ENCODE measurements at regions not wholly inside any gene's neighbourhood (a gene's known extent, or its start where the extent isn't known, plus 50 kb on each side); places are given as distances from the start of the nearest gene placed in this dataset.

- ATAC-seq: no peak
- no peak overlapping the region for H3K27ac ChIP-seq (ENCODE audit: extremely low read length, insufficient read depth, low read length)
- H2AFZ ChIP-seq (ENCODE audit: low read length): no peak overlapping the region
- no peaks in the 10 kb centered on the region for H3K27me3 ChIP-seq (ENCODE audit: control insufficient read depth in 1 of 2, insufficient read depth in 2 of 2, low read length in 2 of 2)
- no peak overlapping the region for H3K4me2 ChIP-seq (ENCODE audit: low read depth, low read length)
- no peaks in the 10 kb centered on the region for H3K36me3 ChIP-seq (replicated peaks in 1 of 2; ENCODE audit: control insufficient read depth in 1 of 2, insufficient read depth in 2 of 2, low read length in 2 of 2)
- POLR2A ChIA-PET: no interaction called here
- no TSS peak for BruUV-seq (replicated peaks)
- no peaks in the 10 kb centered on the region for H3K79me2 ChIP-seq (ENCODE audit: insufficient read depth, low read length)
- CTCF ChIA-PET (ENCODE audit: low intra/inter-chr PET ratio, low total read pairs): no interaction called here
- H3K4me1 ChIP-seq (ENCODE audit: insufficient read depth, low read length): no peaks in the 10 kb centered on the region
- no peaks in the 10 kb centered on the region for H3K9me3 ChIP-seq (ENCODE audit: low read length)
- WGBS (ENCODE audit: low lambda C conversion rate): 4% methylated on average over 1 of the region's 1 CpG
- no peak for FAIRE-seq
- in situ Hi-C loops (cut with HindIII; ENCODE audit: extremely low pct_ligation_motif_present, low pct_unique_long_range_greater_than_20kb) (no loop called here), intact Hi-C loops (cut with micrococcal nuclease; ENCODE audit: unreplicated experiment) (no loop called here)
- H4K20me1 ChIP-seq (ENCODE audit: insufficient read depth, low read length): no peaks in the 10 kb centered on the region
- no peak for DNase-seq (ENCODE audit: low spot score)
- H3K4me3 ChIP-seq (replicated peaks in 1 of 3; ENCODE audit: insufficient read depth in 1 of 3, low read depth in 2 of 3, low read length in 3 of 3): no peak overlapping the region
- H3K9ac ChIP-seq (ENCODE audit: insufficient read depth, low read depth, low read length): no peak overlapping the region
- TF ChIP-seq TP53 (CRISPR knock-in tag; conservative IDR thresholded peaks at IDR 0.05) (no peak), ZNF335 (CRISPR knock-in tag; IDR thresholded peaks at IDR 0.05) (no peak), SRSF1 (optimal IDR thresholded peaks at IDR 0.05; ENCODE audit: low read depth, low read length) (no peak), GABPB1 (CRISPR knock-in tag; IDR thresholded peaks at IDR 0.05) (no peak), ZBED4 (CRISPR knock-in tag; IDR thresholded peaks at IDR 0.05; ENCODE audit: borderline replicate concordance) (no peak), THYN1 (CRISPR knock-in tag; IDR thresholded peaks at IDR 0.05; ENCODE audit: borderline replicate concordance, low read depth) (no peak), ZNF275 (CRISPR knock-in tag; IDR thresholded peaks at IDR 0.05; ENCODE audit: borderline replicate concordance) (no peak), PPARG (CRISPR knock-in tag; conservative IDR thresholded peaks at IDR 0.05) (no peak), RCOR2 (CRISPR knock-in tag; IDR thresholded peaks at IDR 0.05) (no peak), STAG1 (CRISPR knock-in tag; IDR thresholded peaks at IDR 0.05) (no peak), ZBTB44 (CRISPR knock-in tag; IDR thresholded peaks at IDR 0.05) (no peak), ETS1 (CRISPR knock-in tag; IDR thresholded peaks at IDR 0.05) (no peak), SAP130 (CRISPR knock-in tag; IDR thresholded peaks at IDR 0.05; ENCODE audit: low read depth) (no peak), ZNF513 (CRISPR knock-in tag; conservative IDR thresholded peaks at IDR 0.05) (no peak), DNMT1 (CRISPR knock-in tag; IDR thresholded peaks at IDR 0.05) (no peak), KAT2B (IDR thresholded peaks at IDR 0.05; ENCODE audit: borderline replicate concordance, low read depth, low read length) (no peak)
Observed at GRCh38 chr13:93080587-93080986, 146.0 kb upstream of the GPC6 start.

All from HepG2 (cell line).